Keratinocyte (primary cell): ENCODE measurements at regions not wholly inside any gene's neighbourhood (a gene's known extent, or its start where the extent isn't known, plus 50 kb on each side); places are given as distances from the start of the nearest gene placed in this dataset.

Source experiments
- CTCF ChIP-seq, 3 experiments: IDR thresholded peaks in 1 of 3; conservative IDR thresholded peaks in 1 of 3; optimal IDR thresholded peaks in 1 of 3; 2 replicates in 2 of 3; 3 replicates in 1 of 3; pipeline versions ENCODE3 to v1.5.1; 2011; ENCODE audit warnings: low read length in 3 of 3, mild to moderate bottlenecking in 3 of 3, moderate library complexity in 2 of 3, control low read depth in 1 of 3, inconsistent platforms in 1 of 3; ENCODE audit not compliant: insufficient read depth in 2 of 3; ENCODE audit errors: extremely low read depth in 1 of 3
- EZH2 ChIP-seq: IDR thresholded peaks from one replicate; pipeline ENCODE4 v1.6.1; 2012; ENCODE audit warnings: inconsistent platforms, mild to moderate bottlenecking, low read length, moderate library complexity

- TF ChIP-seq CTCF (optimal IDR thresholded peaks at IDR 0.05 in 1 of 3, IDR thresholded peaks at IDR 0.05 in 1 of 3, conservative IDR thresholded peaks at IDR 0.05 in 1 of 3; ENCODE audit: extremely low read depth in 1 of 3, insufficient read depth in 2 of 3, low read length in 3 of 3): no peak
- no peak for TF ChIP-seq EZH2
Observed at GRCh38 chr6:129957941-129958898, 60.2 kb upstream of the L3MBTL3 start.
